Endodermal cell (in vitro differentiated cells): ENCODE measurements at regions not wholly inside any gene's neighbourhood (a gene's known extent, or its start where the extent isn't known, plus 50 kb on each side); places are given as distances from the start of the nearest gene placed in this dataset.
"Not testable (repeated sequence)": the region's sequence is repeated elsewhere in the genome, so short reads cannot be mapped to it uniquely, and the experiment has no call there.

ENCODE experiments used
- DNase-seq: peaks from one replicate; pipeline ENCODE4 v3.0.0-alpha.2; 2017
- H3K27ac ChIP-seq: 2 replicates; pipeline ENCODE4 v1.5.1; 2013; ENCODE audit warnings: mild to moderate bottlenecking, low read depth, low read length, moderate library complexity
- H3K27me3 ChIP-seq: 2 replicates; pipeline ENCODE4 v1.6.1; 2013; ENCODE audit warnings: mild to moderate bottlenecking, low read length, moderate library complexity; ENCODE audit not compliant: insufficient read depth, control insufficient read depth, poor library complexity, severe bottlenecking
- H3K36me3 ChIP-seq: 2 replicates; pipeline ENCODE4 v1.7.0; 2013; ENCODE audit warnings: mild to moderate bottlenecking, low read length, moderate library complexity; ENCODE audit not compliant: control insufficient read depth, insufficient read depth
- H3K4me1 ChIP-seq: one replicate; pipeline ENCODE4 v1.7.0; 2013; ENCODE audit warnings: low read length; ENCODE audit not compliant: control insufficient read depth, insufficient read depth
- H3K4me3 ChIP-seq: 2 replicates; pipeline ENCODE4 v1.5.1; 2013; ENCODE audit warnings: mild to moderate bottlenecking, low read length, moderate library complexity
- H3K9ac ChIP-seq: 2 replicates; pipeline ENCODE4 v1.6.1; 2013; ENCODE audit warnings: mild to moderate bottlenecking, low read length, moderate library complexity; ENCODE audit not compliant: poor library complexity, severe bottlenecking; ENCODE audit errors: extremely low read depth
- H3K9me3 ChIP-seq: 2 replicates; pipeline ENCODE4 v1.6.1; 2013; ENCODE audit warnings: mild to moderate bottlenecking, low read length, moderate library complexity; ENCODE audit not compliant: control insufficient read depth
- H3K27ac Mint-ChIP-seq: 2 replicates; pipeline ENCODE4 v1.8.0; 2020; ENCODE audit warnings: mixed read lengths
- H3K27me3 Mint-ChIP-seq: 2 replicates; pipeline ENCODE4 v1.8.0; 2021; ENCODE audit warnings: mild to moderate bottlenecking, mixed read lengths; ENCODE audit not compliant: insufficient read depth
- H3K36me3 Mint-ChIP-seq: 2 replicates; pipeline ENCODE4 v1.8.0; 2020; ENCODE audit warnings: low read depth, mixed read lengths
- H3K4me1 Mint-ChIP-seq: 2 replicates; pipeline ENCODE4 v1.8.0; 2020; ENCODE audit warnings: mixed read lengths
- H3K4me3 Mint-ChIP-seq: 2 replicates; pipeline ENCODE4 v1.8.0; 2020; ENCODE audit warnings: mild to moderate bottlenecking, moderate library complexity, mixed read lengths
- H3K9me3 Mint-ChIP-seq: 2 replicates; pipeline ENCODE4 v1.8.0; 2020; ENCODE audit warnings: mild to moderate bottlenecking, mixed read lengths
- WGBS, 2 experiments: methylation state at CpG; one replicate each; pipeline versions ENCODE4 v1.1.5 to v1.1.7; 2013; ENCODE audit warnings: missing lambda C conversion rate in 2 of 2, mixed read lengths in 1 of 2; ENCODE audit not compliant: insufficient coverage in 1 of 2, insufficient read length in 1 of 2; 5-methylcytosine and 5-hydroxymethylcytosine counted together
- TF ChIP-seq, protein P1 (sequence below): fragments of 200-600 bp; sonication (generic); conservative IDR thresholded peaks from 2 replicates; pipeline ENCODE4 v1.5.0; 2021; ENCODE audit warnings: antibody characterized with exemption, mild to moderate bottlenecking

DNA sequence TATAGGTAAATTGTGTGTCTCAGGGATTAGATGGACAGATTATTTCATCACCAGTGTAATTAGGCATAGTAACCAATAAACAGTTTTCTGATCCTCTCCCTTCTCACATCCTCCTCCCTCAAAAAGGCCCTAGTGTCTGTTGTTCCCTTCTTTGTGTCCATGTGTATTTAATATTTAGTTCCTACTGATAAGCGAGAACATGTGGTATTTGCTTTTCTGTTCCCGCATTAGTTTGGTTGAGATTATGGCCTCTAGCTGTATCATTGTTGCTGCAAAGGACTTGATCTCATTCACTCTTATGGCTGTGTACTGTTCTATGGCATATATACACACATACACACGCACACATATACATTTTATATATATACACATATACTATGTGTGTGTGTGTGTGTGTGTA is 866.2 kb downstream of the CCDC85A start:
- Histone ChIP-seq H3K9me3 (no peaks in the 10 kb centered on the region), H3K27ac (no peak overlapping the region), H3K9ac (no peak overlapping the region), H3K4me3 (no peak overlapping the region), H3K4me1 (no peaks in the 10 kb centered on the region), H3K36me3 (no peaks in the 10 kb centered on the region), H3K27me3 (no peaks in the 10 kb centered on the region)
- no peak for DNase-seq
- Mint-ChIP-seq H3K27ac (peak overlapping the region; percentile 4), H3K4me1 (no peaks in the 10 kb centered on the region), H3K27me3 (no peaks in the 10 kb centered on the region), H3K36me3 (no peaks in the 10 kb centered on the region), H3K4me3 (no peak overlapping the region), H3K9me3 (no peaks in the 10 kb centered on the region)
- TF ChIP-seq, protein P1, sequence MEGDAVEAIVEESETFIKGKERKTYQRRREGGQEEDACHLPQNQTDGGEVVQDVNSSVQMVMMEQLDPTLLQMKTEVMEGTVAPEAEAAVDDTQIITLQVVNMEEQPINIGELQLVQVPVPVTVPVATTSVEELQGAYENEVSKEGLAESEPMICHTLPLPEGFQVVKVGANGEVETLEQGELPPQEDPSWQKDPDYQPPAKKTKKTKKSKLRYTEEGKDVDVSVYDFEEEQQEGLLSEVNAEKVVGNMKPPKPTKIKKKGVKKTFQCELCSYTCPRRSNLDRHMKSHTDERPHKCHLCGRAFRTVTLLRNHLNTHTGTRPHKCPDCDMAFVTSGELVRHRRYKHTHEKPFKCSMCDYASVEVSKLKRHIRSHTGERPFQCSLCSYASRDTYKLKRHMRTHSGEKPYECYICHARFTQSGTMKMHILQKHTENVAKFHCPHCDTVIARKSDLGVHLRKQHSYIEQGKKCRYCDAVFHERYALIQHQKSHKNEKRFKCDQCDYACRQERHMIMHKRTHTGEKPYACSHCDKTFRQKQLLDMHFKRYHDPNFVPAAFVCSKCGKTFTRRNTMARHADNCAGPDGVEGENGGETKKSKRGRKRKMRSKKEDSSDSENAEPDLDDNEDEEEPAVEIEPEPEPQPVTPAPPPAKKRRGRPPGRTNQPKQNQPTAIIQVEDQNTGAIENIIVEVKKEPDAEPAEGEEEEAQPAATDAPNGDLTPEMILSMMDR = no peak
- WGBS, 2 experiments = 83 to 100% methylated on average over 1 to 2 of the region's 3 CpGs

DNA sequence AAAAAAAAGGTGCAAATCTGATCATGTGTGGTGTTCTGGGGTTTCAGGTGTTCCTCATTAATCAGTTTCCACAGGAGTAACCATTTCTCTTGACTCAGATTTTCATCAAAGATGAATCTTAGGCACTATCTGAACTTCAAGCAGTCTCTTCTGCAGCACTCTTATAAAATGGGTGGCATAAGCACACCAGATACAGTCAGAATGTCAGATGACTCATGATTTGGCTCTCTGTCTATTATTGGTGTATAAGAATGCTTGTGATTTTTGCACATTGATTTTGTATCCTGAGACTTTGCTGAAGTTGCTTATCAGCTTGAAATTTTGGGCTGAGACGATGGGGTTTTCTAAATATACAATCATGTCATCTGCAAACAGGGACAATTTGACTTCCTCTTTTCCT is 882.5 kb downstream of the CCDC85A start:
- not testable (repeated sequence) for H3K4me1 Mint-ChIP-seq, H3K9ac ChIP-seq, H3K27ac ChIP-seq, H3K27ac Mint-ChIP-seq, H3K9me3 Mint-ChIP-seq, H3K4me3 ChIP-seq, H3K36me3 Mint-ChIP-seq, H3K27me3 Mint-ChIP-seq, H3K4me1 ChIP-seq, H3K4me3 Mint-ChIP-seq, H3K36me3 ChIP-seq, H3K9me3 ChIP-seq, DNase-seq, H3K27me3 ChIP-seq
- no CpG with 5 or more reads among the region's 1 CpG for WGBS, 2 experiments

DNA sequence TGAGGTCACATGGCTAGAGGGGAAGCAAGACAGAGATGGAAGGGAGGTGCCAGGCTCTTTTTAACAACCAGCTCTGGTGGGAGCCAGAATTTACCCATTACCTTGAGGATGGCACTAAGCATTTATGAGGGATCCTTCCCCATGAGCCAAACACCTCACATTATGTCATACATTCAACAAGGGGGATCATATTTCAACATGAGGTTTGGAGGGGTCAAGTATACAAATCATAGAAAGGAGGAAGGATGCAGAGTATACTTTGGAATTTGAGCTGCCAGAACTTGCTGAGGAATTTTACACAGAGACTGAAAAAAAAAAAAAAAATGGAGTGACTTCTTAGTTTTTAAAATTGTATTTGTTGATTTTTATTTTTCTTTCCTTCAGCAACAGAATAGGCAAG is 891.4 kb downstream of the CCDC85A start:
- Mint-ChIP-seq H3K36me3 (no peaks in the 10 kb centered on the region), H3K27ac (no peak overlapping the region), H3K4me3 (no peak overlapping the region), H3K9me3 (no peaks in the 10 kb centered on the region), H3K27me3 (no peaks in the 10 kb centered on the region), H3K4me1 (no peaks in the 10 kb centered on the region)
- Histone ChIP-seq H3K4me3 (no peak overlapping the region), H3K9ac (no peak overlapping the region), H3K27ac (no peak overlapping the region), H3K27me3 (no peaks in the 10 kb centered on the region), H3K36me3 (no peaks in the 10 kb centered on the region), H3K9me3 (no peaks in the 10 kb centered on the region), H3K4me1 (no peaks in the 10 kb centered on the region)
- DNase-seq = no peak
- TF ChIP-seq, protein P1 = no peak

DNA sequence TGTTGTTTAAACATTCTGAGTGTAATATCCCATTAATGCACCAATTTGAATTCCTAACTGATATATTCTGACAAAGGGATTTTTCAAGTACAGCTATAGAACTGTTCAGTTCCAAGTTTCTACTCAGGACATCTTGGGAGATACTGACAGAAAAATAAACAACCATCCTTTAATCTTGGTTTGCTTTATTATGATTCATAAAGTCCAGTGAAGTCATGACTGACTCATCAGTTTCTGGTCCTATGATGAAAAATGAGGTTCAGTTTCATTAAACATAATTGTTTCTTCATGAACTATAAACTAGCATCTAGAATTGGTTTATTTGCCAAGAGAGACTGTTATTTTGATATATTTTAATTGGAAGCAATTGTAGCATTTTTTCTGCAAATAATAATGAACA is 896.2 kb downstream of the CCDC85A start:
- no peaks in the 10 kb centered on the region for H3K27me3 ChIP-seq
- H3K4me1 Mint-ChIP-seq = no peaks in the 10 kb centered on the region
- DNase-seq = no peak
- H3K27ac ChIP-seq = no peak overlapping the region
- no peaks in the 10 kb centered on the region for H3K27me3 Mint-ChIP-seq
- no peak overlapping the region for H3K27ac Mint-ChIP-seq
- no peak overlapping the region for H3K4me3 Mint-ChIP-seq
- no peaks in the 10 kb centered on the region for H3K9me3 ChIP-seq
- TF ChIP-seq, protein P1 = no peak
- no peaks in the 10 kb centered on the region for H3K36me3 Mint-ChIP-seq
- no peaks in the 10 kb centered on the region for H3K36me3 ChIP-seq
- no peak overlapping the region for H3K4me3 ChIP-seq
- no peak overlapping the region for H3K9ac ChIP-seq
- H3K9me3 Mint-ChIP-seq = no peaks in the 10 kb centered on the region
- H3K4me1 ChIP-seq = no peaks in the 10 kb centered on the region
